HG03139 (cell line): ENCODE measurements at regions not wholly inside any gene's neighbourhood (a gene's known extent, or its start where the extent isn't known, plus 50 kb on each side); places are given as distances from the start of the nearest gene placed in this dataset.

ENCODE experiments used
- ATAC-seq: cut with Tn5 transposase; IDR thresholded peaks from one replicate; pipeline ENCODE4 v1.9.1; 2021; ENCODE audit not compliant: unreplicated experiment

GRCh38 chr10:55400075-55400849, 599.2 kb upstream of the PCDH15 start:
- ATAC-seq: no peak

GRCh38 chr10:55398497-55398882, 597.5 kb upstream of the PCDH15 start:
- ATAC-seq: no peak

- ATAC-seq: no peak
These were observed 596.9 kb upstream of the PCDH15 start for GRCh38 chr10:55397777-55398496.

GRCh38 chr10:55378196-55378595, 577.2 kb upstream of the PCDH15 start:
- no peak for ATAC-seq

GRCh38 chr10:55374917-55375316, 573.9 kb upstream of the PCDH15 start:
- no peak for ATAC-seq

- no peak for ATAC-seq
These were observed 573.0 kb upstream of the PCDH15 start for GRCh38 chr10:55374060-55374459.

- ATAC-seq: no peak
These were observed 568.8 kb upstream of the PCDH15 start for GRCh38 chr10:55369670-55370420.

GRCh38 chr10:55368467-55368866, 567.4 kb upstream of the PCDH15 start:
- no peak for ATAC-seq

GRCh38 chr10:55367555-55367954, 566.5 kb upstream of the PCDH15 start:
- no peak for ATAC-seq

GRCh38 chr10:55358539-55358938, 557.5 kb upstream of the PCDH15 start:
- no peak for ATAC-seq

GRCh38 chr10:55353414-55353813, 552.4 kb upstream of the PCDH15 start:
- no peak for ATAC-seq

- no peak for ATAC-seq
These were observed 550.4 kb upstream of the PCDH15 start for GRCh38 chr10:55351431-55351830.

- ATAC-seq: no peak
These were observed 547.5 kb upstream of the PCDH15 start for GRCh38 chr10:55348534-55348933.

GRCh38 chr10:55330486-55330885, 529.5 kb upstream of the PCDH15 start:
- no peak for ATAC-seq

GRCh38 chr10:55329796-55330195, 528.8 kb upstream of the PCDH15 start:
- no peak for ATAC-seq

GRCh38 chr10:55320187-55320700, 519.2 kb upstream of the PCDH15 start:
- no peak for ATAC-seq

- ATAC-seq: no peak
These were observed 511.0 kb upstream of the PCDH15 start for GRCh38 chr10:55311848-55312635.

- no peak for ATAC-seq
These were observed 509.1 kb upstream of the PCDH15 start for GRCh38 chr10:55310143-55310542.

- no peak for ATAC-seq
These were observed 504.3 kb upstream of the PCDH15 start for GRCh38 chr10:55305285-55305684.

- no peak for ATAC-seq
These were observed 486.3 kb upstream of the PCDH15 start for GRCh38 chr10:55287346-55287745.

GRCh38 chr10:55283031-55283430, 482.0 kb upstream of the PCDH15 start:
- no peak for ATAC-seq
